Activated CD4-positive, alpha-beta T cell treated with anti-CD3 and anti-CD28 coated beads, Interleukin-2, Interleukin-4, amounts not matched to agents 100 ng/mL and 50 ng/mL, durations not matched to agents 16 hours and 8 hours (primary cell): ENCODE measurements at regions not wholly inside any gene's neighbourhood (a gene's known extent, or its start where the extent isn't known, plus 50 kb on each side); places are given as distances from the start of the nearest gene placed in this dataset.
A peak's percentile ranks its signal among the peaks of the same experiment; 100 is the strongest.
"Not testable (repeated sequence)": the region's sequence is repeated elsewhere in the genome, so short reads cannot be mapped to it uniquely, and the experiment has no call there.

ENCODE experiments used
- DNase-seq: peaks from one replicate; pipeline ENCODE4 v3.0.0-alpha.2; 2020; ENCODE audit warnings: low spot score

DNA sequence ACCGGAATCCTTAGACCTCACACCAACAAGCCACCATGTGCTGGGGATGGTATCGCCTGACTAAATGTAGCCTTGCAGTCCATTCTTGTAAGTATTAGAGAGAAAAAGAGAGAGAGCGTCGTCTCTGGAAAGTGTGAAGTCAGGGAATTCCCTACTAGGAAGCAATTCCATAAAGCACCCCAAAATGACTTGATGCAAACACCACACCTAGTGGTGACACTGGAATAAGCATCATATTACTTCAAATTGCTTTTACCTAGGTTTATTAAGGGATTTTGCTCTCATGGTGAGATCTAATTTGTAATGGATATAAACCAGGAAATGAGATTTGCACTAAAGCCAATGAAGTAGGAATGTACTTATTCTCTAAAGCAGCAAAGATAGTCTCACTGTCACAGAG lies 111.4 kb upstream of the METTL9 start:
- not testable (repeated sequence) for DNase-seq

- not testable (repeated sequence) for DNase-seq
These were observed 100.3 kb upstream of the METTL9 start for GRCh38 chr16:21499046-21499445.

GRCh38 chr16:21501223-21501868 lies 98.0 kb upstream of the METTL9 start:
- DNase-seq: not testable (repeated sequence)

- peak; percentile 95 for DNase-seq
These were observed 97.3 kb upstream of the METTL9 start for GRCh38 chr16:21501869-21502667.

- not testable (repeated sequence) for DNase-seq
These were observed 95.8 kb upstream of the METTL9 start for GRCh38 chr16:21503574-21503920.

DNA sequence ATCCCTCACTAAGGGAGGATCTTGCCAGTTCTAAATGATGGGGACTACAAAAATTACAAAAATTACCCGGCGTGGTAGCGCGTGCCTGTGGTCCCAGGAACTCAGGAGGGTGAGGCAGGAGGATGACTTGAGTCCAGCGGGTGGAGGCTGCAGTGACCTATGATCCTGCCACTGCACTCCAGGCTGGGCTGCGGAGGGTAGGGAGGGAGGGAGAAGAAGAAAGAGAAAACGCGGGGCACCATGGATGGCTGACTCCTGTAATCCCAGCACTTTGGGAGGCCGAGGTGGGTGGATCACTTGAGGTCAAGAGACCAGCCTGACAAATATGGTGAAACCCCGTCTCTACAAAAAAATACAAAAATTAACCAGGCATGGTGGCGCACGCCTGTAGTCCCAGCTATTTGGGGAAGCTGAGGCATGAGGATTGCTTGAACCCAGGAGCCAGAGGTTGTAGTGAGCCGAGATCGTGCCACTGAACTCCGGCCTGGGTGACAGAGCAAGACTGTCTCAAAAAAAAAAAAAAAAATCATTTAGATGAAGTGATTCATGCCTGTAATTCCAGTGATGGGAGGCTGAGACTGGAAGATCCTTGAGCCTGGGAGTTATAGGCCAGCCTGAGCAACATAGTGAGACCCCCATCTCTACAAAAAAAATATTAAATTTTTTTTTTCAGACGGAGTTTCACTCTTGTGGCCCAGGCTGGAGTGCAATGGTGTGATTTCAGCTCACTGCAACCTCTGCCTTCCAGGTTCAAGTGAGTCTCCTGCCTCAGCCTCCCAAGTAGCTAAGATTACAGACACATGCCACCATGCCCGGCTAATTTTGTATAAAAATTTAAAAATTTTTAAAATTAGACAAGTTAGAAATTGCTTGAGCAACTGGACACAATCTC lies 95.2 kb upstream of the METTL9 start:
- not testable (repeated sequence) for DNase-seq

GRCh38 chr16:21505751-21506520 lies 93.4 kb upstream of the METTL9 start:
- not testable (repeated sequence) for DNase-seq

DNA sequence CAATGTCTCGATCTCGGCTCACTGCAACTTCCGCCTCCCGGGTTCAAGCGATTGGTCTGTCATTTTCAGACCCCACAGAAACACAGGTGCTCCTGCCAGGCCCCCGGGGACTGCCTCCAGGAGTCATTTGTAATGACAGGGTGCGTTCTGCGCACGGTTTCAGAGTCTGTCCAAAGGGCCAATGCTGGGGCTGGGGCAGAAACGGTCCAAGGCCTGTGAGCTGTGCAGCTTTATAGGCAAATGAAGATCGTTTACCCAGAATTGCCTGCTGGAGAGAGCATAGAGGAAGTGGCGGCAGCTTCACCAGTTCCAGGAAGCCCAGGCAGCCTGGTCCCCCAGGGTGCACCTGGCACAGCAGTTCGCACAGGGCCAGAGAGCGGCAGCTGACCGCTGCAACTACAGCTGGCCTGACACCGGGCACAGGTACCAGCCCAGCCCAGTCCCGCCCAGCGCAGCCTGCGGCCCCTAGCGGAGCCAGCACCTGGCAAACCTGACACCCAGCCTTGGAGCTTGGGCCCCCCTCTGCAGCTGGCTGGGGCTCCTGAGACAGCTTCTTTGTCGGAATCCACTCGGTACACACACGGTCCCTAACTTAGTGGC lies 92.4 kb upstream of the METTL9 start:
- peak; percentile 83 for DNase-seq

- DNase-seq: not testable (repeated sequence)
These were observed 91.6 kb upstream of the METTL9 start for GRCh38 chr16:21507631-21508305.

- peak; percentile 51 for DNase-seq
These were observed 90.5 kb upstream of the METTL9 start for GRCh38 chr16:21508661-21509436.

GRCh38 chr16:21509437-21510086 lies 89.8 kb upstream of the METTL9 start:
- not testable (repeated sequence) for DNase-seq

DNA sequence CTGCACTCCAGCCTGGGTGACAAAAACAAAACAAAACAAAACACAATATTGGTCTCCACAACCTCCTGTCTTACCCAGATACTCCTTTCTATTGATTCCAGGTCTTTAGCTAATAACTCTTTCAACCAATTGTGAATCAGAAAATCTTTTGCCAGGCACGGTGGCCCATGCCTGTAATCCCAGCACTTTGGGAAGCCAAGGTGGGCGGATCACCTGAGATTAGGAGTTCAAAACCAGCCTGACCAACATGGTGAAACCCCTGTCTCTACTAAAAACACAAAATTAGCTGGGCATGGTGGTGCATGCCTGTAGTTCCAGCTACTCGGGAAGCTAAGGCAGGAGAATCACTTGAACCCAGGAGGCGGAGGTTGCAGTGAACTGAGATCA lies 88.5 kb upstream of the METTL9 start:
- not testable (repeated sequence) for DNase-seq

DNA sequence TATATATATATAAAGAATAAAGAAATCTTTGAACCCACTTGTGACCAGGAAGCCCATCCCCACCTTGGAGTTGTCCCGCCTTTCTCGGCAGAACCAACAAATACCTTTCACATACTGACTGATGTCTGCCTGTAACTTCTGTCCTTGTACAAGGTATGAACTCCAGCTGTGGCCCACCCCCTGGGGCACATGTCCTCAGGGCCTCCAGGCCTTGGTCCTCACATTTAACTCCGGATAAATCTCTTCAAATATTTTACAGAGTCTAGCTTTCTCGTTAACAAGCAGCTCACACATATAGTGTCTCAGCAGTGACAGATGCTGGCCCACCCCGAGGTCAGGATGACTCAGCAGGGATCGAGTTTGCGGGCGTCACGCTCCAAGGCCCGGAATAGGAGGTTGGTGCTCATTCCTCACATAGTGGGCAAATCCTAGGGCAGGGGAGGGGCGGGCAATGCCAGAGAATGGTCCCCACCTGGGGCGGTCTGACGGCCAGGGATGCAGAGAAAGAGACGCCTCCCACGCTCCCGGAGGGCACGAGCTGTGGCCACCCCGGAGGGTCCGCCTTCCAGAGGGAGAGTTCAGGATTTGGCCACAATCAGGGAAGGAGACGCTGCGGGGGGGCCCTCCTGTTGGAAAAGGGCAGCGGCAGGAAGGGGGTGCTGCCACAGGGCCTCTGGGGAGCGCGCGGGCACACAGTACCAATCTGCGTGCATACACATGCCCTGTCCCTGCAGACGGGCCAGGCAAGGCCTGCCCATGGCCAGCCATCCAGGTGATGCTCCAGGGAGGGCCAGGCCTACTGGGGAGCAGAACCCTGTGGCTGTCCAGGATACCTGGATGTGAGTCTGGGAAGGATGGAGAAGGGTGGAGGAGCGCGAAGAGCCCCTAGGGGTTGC lies 87.8 kb upstream of the METTL9 start:
- not testable (repeated sequence) for DNase-seq

DNA sequence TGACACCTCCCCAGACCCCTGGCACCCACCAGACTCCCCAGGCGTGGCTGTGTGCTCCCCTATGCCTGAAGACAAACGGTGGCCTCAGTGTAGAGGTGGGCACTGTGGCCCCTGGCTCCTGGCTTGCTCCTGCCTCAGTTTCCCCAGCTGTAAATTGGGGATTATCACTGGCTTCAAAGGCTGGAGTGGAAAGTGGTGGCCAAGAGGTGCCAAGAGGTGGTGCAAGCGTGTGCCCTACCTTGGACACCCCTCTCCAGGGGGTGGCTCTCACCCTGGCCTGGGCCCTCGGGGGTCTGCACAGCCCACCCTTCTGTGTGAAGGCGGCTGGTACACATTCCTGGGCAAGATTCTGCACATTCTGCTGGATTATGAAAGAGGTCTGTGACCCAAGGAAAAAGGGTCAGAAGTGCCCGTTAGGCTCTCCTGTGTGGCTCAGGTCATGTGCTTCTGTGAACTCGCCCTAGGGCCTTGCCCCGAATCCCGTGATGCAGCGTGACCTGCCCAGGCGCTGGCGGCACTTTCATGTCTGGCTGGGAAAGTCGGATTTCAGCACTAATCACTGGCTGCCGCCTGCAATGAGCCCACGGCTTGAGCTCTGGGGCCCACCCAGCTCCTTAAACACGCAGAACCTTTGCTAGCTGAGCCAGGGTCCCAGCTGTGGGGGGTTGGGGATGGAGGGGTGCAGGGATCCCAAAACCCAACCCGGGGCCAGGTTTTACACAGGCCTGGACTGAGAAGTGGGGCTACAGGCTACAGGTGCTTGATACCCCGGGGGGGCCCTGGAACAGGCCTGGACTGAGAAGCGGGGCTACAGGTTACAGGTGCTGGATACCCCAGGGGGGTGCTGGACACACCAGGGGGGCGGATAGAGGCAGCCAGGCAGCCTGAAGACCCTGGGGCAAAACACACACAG lies 86.8 kb upstream of the METTL9 start:
- DNase-seq: not testable (repeated sequence)

GRCh38 chr16:21513337-21513741 lies 86.0 kb upstream of the METTL9 start:
- DNase-seq: not testable (repeated sequence)

DNA sequence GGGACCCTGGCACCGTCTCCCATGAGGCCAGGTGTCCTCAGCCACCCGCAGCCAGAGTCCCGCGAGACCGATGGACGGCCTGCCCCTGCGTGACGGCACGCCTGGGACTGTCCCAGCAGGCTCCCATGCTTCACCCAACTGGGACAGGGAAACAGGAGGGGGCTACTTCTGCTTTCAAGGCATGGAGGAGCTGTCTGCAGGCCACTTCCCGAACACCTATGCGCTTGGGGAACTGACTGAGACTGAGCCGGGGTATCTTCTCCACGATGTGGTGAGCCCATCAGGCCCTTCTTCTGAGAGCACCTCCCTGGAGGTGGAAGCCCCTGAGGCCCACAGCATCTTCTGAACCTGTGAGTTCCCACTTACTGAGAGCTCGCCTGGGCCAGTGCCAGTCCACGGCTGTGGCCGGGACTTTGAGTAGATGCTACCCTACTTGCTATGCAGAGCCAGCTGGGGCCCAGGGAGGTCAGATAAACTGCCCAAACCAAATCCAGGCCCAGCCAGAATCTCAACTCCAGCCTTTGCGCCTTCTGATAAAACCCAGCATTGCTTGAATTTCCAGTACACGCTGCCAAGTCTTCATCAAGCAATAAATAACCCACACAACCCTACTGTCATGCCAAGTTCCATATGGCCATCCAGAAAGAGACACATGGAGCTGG lies 85.4 kb upstream of the METTL9 start:
- not testable (repeated sequence) for DNase-seq

GRCh38 chr16:21514474-21514840 lies 84.9 kb upstream of the METTL9 start:
- DNase-seq: not testable (repeated sequence)
